GM19351 (cell line): ENCODE measurements at regions not wholly inside any gene's neighbourhood (a gene's known extent, or its start where the extent isn't known, plus 50 kb on each side); places are given as distances from the start of the nearest gene placed in this dataset.
"Not testable (repeated sequence)": the region's sequence is repeated elsewhere in the genome, so short reads cannot be mapped to it uniquely, and the experiment has no call there.

ENCODE experiments used
- ATAC-seq: cut with Tn5 transposase; IDR thresholded peaks from one replicate; pipeline ENCODE4 v1.9.1; 2021; ENCODE audit warnings: mild to moderate bottlenecking, moderate library complexity; ENCODE audit not compliant: unreplicated experiment

DNA sequence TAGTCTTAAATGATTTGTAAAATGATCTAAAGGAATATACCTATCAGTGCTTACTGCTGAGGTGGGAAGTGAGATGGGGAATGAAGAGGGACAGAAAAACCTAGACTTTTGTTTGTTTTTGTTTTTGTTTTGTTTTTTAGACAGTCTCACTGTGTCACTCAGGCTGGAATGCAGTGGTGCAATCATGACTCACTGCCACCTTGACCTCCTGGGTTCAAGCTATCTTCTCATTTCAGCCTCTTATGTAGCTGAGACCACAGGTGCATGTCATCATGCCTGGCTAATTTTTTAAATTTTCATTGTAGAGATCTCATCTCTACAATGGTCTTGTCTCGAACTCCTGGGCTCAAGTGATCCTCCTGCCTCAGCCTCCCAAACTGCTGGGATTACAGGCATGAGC is 116.4 kb upstream of the SEM1 start:
- ATAC-seq: no peak

DNA sequence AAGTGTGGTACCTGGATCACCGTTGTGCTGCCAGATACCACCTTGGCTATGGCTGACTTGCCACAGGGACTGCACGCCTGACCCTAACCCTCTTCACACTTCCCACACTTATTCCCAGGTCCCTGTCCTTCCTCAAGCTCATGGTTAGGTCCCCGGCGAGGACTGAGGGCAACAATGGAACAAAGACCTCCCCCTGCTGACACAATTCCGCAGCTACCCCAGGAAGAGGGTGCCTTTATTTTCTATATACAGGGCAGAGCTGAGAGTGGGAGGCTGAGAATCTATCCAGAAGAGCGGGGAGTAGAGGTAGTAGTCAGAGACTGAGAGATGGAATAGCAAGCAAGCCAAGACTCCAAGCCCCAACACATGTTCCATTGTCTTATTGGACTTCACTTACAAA is 118.1 kb upstream of the SEM1 start:
- ATAC-seq: no peak

DNA sequence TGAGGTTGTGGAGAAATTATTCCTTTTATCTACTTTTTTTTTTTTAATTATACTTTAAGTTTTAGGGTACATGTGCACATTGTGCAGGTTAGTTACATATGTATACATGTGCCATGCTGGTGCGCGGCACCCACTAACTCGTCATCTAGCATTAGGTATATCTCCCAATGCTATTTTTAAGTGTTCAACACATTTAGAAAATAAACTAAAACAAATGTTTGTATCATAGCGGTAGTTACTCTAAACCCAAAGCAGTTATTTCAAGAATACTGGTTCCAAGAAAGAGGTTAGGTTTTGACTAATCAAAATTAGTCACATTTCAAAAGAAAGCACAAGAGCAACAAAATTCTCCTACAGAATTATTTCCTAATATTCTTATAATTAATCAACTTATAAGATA is 119.5 kb upstream of the SEM1 start:
- not testable (repeated sequence) for ATAC-seq

DNA sequence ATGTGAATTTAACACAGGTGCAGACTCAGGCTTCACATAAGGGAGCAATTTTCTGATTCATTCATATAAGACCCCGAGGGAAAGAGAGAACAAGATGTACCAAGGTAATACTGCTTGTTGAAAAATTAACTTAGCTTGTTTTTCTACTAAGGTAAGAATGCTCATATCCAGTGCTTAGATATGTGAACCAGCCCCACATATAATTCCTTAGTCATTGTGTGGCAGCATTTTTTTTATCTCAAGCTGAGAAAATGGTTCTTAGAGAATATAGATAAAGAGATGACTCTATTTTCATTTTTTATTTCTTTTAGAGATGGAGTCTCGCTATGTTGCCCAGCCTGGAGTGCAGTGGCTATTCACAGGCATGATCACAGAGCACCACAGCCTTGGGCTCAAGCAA is 121.8 kb upstream of the SEM1 start:
- no peak for ATAC-seq

DNA sequence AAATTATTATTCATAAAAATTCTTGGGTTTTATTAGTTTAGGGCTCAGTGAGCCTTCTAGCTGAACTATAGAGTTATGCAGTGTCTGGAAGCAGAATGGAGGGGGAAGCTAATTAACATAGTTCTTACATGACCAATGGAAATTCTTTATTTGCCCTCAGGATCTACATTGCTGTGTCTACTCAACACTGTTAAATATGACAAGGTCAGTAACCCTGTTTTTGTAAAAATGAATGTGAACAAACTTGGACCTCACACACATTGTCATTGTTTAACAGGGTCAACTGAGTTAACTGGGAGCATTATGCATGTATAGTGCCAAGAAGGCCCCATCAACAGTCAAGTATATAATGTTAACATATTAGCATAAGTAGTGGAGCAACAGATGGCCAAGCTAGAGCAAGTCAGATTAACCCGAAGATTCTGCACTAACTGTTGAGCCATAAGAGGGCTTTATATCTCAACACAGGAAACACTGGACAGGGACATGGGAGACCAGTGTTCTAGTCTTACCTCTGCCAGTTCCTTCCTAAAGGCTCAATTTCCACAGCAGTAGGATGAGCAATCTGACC is 122.5 kb upstream of the SEM1 start:
- ATAC-seq: no peak

DNA sequence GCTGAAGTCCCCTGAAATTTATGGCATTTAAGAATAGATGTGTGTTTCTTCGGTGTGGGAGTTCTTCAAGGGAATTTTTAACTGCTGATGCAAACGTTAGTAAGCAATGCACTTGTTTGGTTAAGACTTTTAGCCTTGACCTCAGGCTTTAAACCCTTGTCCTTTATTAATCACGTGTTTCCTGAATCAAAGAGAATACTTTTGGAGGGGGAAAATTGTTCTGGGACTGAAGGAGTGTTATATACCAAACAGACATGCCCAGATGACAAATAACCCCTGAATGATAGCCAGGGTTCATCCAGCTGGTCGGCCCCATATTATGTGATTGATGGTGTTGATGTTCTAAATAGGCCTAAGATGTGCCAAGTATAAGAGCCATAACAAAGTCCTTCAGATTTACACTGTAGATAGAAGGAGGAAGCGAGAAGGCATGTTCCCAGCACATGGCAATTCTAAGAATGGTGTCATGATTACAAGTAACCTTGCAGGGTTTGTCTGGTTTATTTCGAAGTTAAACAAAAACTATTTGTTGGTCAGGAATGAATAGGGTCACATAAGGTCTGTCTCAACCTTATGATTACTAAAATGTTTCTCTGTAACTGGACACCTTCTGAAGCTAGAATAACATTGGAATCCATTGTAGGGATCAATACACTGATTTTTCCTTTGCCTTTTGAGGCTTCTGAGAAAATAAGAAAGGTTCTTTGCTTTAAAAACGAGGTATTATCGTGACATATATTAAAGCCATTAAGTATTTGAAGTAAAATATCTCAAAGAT is 124.2 kb upstream of the SEM1 start:
- ATAC-seq: no peak

DNA sequence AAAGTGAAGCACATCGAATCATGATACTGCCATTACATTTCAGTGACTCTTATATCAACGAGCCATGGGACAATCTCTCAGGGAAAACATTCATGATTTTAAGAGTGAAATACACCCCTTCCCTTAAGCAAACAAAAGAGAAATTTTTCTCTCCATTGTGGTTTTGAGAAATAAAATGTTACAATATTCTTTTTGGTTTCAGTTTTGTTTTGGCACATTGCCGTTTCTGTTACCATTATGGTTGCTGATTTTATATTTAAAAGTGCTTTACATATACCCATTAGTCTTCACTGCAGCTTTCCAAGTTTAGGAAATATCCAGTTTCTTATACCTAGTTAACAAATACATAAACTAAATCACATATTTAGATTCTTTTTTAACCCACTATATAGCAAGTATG is 126.8 kb upstream of the SEM1 start:
- no peak for ATAC-seq

DNA sequence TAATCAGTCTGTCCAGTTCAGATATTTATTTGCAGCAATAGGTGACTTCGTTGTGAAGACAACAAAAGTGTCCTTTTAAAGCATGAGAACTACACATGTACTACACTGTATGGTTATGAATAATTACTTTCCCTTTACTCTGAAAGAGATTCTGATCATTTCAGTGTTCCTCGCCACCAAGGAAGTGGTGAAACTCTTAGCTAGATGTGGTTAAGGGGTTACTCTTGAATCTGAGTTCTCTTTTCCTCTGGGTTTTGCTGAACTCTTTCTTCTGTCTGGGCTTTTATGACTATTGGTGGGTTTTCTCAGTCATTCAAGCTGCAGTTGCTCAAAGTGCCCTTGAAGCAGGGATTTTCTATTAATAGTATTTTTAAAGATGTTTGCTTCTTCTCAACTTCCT is 127.9 kb upstream of the SEM1 start:
- peak; percentile 98 for ATAC-seq

DNA sequence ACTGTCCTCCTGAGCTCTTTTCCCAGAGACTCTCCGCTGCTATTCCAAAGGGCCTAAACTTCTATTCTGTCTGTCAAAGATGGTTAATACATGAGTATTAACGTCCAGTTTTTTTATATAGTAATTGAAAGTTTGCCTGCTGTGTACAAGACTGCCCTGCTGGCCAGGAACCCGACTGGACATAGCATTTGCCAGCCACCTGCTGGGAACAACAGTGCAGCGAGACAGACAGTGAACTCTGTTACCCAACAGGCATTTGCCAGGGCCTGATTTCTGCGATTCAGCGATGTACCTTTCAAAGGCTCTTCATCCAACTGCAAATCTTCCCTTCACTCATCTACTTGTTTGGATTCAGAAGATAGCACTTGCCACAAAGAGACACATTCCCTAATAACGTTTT is 128.8 kb upstream of the SEM1 start:
- ATAC-seq: no peak

DNA sequence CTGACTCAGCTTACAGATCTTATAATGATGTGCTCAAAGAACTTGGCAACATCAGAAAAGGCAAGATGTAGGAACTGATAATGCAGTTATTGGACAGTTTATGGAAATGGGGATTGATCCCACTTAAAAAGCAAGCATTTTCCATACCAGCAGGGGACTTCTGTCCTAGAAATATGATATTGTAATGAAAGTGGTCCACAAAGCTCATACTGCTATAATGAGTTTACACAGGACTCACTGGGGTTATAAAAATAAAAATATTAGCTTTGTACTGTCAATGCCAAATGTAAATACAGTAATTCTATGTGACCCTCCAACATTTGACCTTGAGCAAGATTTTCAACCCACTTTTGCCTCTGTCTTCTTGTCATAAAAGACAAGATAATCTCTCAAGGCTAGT is 145.5 kb upstream of the SEM1 start:
- no peak for ATAC-seq

DNA sequence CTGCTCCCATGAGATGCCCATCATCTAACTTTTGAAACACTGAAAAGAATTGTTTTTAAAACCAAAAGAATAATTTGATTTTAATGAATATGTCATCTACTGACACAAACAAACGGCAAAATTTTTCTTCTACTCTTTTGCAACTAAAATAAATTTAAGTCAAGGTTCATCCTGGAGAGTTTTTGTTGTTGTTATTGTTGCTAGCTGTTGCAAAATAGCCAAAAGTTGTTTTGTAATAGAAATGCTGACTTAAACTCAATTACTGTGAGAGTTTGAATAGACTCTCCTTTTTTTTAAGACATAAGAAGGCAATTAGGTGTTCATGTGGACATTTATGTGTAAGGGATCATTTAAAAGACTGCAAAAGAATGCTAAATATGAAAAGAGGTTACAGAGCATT is 146.0 kb upstream of the SEM1 start:
- ATAC-seq: no peak

DNA sequence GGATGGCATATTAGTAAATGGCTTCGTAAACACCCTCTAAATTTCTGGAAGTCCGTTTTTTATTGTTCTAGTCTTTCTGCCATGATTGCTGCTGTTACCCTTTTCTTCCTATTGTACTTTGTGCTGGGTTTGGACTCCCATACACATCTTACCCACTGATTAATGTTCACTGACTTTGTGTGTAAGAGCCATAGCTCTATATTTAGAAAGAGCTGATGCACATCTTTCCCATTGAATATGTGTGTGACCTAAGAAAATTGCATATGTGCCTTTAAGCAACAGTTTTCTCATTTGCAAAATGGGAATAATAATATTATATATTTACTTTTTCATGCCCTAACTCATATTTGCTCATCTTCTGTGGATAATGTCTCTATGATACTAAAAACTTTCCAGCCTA is 135.8 kb upstream of the DLX6 start:
- no peak for ATAC-seq

DNA sequence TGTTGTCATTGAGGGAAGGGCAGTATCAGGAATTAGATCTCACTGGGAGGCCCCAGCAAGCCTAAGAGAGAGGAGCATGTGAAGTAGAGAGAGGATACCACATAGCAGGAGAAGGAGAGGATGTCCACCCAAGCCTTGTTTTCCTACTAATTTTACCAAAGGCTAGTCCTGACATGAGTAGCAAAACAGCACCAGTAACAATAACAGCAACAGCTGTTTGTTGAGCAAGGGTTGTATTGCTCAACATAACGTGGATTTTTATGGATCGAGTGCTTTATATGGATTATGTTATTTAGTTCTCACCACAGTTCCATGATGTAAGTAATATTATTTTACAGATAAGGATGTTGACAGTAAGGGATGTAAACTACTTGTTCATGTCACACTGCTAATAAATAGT is 135.2 kb upstream of the DLX6 start:
- ATAC-seq: no peak

DNA sequence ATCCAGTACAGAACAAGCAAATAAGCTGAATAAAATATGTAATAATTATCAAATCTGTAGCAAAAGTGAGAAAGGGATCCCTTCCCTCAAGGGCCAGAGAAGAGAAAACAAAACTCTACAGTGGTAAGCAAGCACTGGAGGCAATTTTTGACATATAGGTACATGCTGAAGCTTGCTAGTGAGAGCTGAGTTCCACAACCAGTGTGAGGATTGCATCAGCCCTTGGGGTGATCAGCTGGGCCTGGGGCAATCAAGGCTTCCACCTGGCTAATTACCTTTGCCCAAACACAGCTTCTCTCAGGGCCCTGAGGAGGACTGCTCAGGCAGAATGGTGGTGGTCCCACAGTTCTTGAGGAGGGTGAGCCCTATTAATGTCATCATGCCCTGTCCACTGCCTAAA is 134.4 kb upstream of the DLX6 start:
- no peak for ATAC-seq

DNA sequence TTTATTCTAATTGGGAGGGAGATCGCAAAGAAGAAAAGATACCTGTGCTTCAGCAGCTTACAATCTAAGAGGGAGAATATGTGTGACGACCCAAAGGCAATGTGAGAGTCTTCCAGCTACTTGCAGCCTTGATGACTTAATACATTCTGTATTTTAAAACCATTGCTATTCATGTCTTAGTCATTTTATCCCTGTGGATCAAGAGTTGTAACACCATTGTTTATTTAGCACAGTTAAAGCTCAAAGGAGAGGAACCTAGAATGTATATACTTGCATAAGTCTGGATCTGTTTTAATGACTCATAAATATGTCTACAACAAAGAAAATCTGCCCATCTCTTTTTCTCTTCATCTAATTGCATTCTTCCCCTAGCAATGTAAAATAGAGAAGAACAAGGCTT is 117.9 kb upstream of the DLX6 start:
- ATAC-seq: no peak

DNA sequence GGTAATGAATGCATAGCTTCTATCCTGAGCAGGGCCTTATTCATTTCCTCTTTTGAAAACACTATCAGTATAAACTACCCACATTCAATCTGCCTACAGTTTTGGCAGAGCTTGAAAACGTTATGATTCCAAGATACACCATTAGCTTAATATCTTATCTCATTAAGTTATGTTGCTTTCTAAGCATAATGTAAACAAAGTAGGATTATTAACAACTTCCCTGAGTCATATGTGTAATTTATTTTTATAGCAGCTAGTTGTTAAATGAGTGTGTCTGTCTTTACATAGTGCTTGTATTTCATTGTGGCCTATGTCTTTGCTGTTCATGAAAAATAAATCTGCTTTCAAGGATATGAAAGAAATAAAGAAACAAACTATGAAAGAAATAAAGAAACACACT is 106.2 kb upstream of the DLX6 start:
- no peak for ATAC-seq

DNA sequence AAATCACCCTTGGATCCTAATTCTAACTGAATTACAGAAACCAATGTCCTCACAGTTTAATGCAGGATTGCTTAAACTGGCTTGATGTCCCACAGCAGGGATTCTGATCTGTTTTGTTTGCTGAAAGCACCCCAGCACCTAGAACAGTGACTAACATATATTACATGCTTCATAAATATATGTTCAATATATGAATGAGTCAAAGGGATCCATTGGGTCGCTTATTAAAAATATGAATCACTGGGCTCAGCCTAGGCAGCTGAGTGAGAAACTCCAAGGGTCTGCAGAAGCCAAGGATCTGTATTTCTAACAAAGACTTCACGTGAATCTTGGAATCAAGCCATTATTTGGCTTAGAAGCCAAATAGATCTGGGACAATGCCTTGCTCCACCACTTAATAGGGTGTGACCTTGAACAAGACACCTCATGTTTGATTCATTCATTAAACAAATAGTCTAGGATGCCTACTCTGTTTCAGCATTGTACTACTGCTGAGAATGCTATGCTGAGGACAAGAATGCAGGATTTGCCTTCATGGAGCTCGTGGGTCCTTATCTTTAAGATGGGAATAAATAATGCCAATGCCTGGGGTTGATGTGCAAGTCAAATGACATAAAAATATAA is 103.4 kb upstream of the DLX6 start:
- no peak for ATAC-seq

DNA sequence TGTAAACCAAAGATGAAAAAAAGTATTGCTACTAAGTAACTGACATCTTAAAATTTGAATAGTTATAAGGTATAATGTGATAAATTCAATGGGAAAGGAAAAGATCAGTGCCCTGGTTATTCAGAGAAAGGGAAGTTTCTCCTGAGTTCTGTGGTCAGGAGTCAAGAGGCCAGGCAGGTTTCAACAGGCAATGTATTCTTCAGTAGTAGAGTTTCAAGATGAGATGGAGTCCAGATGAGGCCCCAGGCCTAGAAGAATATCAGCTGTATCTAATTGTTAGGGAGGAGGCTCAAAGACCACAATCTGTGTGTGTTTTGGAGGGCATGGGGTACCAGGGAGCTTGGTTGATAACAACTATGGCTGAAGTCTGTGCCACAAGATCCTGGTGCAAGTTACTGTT is 101.4 kb upstream of the DLX6 start:
- no peak for ATAC-seq

DNA sequence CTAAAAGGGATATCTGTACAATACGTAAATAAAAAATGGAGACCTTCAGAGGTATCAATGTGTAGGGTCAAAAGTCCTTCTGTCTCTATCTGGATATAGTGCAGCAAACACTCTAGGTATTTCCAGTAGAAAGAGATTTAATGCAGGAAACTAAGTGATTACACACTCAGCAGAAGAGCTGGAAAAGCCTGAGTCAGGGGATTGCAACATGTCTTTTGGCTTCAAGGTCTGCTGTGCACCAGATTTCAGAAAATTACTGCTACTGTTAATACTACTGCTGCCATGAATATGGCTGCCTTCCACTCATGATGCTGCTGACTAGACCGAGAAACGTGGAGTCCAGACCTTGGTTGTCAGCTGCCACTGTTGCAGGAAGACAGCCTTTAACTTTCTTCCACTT is 94.9 kb upstream of the DLX6 start:
- no peak for ATAC-seq

DNA sequence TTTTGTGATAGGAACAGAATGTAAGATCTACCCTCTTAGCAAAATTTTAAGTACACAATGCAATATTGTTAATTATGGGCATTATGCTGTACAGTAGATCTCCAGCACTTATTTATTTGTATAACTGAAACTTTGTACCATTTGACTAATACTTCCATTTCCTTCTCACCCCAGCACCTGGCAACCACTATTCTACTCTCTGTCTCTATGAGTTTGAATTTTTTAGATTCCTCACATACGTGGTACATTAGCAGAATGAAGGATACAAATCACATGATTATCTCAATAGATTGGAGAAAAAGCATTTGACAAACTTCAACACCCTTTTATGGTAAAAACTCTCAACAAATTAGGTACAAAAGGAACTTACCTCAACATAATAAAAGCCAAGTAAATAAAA is 90.3 kb upstream of the DLX6 start:
- ATAC-seq: no peak

DNA sequence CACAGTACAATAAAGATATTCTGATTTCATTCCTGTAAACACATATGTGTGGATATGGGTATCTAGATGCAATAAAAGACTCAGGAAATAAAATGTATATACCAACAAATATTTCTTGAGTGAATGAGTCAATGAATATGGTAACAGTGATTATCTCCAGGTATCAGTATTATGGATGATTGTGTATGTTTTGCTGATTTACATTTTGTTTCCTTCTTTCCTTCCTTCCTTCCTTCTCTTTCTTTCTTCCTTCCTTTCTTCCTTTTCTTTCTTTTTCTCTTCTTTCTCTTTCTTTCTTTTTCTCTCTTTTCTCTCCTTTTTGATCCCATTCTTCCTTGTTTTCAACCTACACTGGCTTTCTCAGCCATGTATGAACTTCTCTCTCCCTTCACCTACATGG is 85.3 kb upstream of the DLX6 start:
- no peak for ATAC-seq

DNA sequence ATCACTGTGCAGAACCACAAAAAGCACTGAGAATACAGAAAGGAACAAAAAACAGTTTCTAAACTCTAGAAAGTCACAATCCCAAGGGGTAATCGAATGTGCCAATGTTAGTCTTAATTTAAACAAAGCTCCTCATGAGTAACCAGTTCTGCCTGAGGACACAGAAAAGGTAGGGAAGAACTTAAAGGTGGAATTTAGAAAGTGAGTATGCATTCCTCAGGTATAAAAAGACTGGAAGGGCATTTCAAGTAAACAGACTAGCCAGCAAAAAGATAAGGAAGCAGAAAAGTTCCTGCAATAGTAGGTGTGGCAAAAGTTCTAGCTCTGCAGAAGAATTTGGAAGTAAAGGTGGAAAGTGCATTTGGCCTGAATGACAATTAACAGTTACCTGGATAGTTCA is 84.6 kb upstream of the DLX6 start:
- ATAC-seq: no peak

DNA sequence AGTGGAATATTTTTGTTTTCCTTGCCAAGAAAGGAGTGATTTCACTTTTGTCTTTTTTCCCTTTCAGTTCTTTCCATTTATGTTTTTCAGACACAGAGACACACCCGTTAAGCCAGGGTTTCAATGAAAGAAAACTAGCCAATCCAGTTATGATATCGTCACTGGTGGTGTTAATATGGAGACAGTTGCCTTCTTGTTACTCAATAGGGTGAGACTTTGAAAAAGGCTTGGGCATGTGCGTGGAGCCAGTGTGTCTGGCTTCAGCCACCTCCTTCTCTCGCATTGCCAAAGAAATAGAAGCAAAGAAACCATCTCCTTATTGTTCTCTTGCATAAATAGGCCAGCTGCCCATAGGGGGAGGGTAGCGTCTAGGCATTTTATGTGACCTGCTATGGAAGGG is 84.1 kb upstream of the DLX6 start:
- no peak for ATAC-seq
